ENCODE measurements at regions not wholly inside any gene's neighbourhood (a gene's known extent, or its start where the extent isn't known, plus 50 kb on each side); places are given as distances from the start of the nearest gene placed in this dataset.

DNA sequence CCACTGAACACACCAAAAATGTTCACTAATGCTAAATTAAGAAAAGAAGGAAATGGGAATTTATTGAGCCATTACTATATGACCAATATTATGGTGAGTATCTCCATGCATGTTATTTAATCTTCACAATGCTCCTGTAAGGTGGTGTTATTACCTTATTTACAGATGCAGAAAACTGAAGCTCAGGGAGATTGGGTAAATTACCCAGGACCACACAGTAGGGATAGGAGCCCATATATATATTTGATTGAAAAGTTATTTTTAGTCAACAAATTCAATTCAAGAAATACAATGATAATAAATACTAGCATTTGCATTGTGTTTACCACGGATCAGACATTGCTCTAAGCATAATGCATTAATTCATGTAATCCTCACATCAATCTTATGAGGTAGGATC is 202.2 kb upstream of the FBXO11 start:
- no peak for DNase-seq

DNA sequence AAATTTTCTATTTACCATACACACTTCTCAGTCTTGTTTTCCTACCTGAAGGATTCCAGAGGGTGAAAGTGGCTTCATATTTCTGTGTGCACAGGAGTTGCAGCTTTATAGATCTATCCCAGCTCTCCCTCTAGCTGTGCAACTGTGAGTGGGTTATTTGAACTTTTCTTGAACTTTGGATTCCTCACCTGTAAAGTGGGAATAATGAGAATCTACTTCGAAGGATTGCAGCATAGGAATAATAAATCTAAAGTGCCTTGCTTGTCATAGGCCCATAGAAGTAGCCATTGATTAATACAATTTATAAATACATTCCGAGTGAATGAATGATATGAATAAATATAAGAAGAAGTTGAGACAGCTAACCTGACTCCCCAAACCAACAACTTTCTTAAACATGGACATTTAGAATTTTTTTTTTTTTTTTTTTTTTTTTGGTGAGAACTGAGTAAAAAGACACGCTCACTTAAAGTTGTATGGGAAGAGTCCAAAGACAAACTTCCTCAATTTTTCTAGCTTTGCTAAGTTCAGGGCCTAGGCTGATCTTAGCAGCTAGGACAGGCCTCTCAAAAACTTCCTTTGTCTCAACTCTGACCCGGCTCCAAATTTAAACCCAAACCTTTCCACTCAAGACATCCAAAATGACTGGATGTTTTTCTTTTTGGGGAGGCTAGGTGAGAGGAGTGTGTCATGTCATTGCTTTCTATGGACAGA is 203.3 kb upstream of the FBXO11 start:
- DNase-seq = no peak

DNA sequence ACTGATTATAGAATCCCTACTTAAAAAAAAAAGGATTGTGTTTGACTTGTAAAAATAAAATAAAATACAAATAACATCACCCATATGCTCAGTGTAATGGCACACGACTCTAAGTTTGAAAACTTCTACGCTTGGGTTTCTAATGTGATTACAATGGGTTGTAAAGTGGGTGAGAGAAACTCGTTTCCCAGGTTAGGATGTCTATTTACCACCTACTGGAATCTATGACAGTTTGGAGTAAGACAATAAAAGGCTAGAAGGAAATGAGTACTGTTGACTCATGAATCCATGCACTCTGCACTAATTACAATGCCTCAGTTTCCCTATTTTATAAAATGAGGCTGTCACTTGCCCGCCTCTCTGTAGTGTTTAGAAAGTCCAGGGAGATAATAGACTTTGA is 204.0 kb upstream of the FOXN2 start:
- no peak for DNase-seq

DNA sequence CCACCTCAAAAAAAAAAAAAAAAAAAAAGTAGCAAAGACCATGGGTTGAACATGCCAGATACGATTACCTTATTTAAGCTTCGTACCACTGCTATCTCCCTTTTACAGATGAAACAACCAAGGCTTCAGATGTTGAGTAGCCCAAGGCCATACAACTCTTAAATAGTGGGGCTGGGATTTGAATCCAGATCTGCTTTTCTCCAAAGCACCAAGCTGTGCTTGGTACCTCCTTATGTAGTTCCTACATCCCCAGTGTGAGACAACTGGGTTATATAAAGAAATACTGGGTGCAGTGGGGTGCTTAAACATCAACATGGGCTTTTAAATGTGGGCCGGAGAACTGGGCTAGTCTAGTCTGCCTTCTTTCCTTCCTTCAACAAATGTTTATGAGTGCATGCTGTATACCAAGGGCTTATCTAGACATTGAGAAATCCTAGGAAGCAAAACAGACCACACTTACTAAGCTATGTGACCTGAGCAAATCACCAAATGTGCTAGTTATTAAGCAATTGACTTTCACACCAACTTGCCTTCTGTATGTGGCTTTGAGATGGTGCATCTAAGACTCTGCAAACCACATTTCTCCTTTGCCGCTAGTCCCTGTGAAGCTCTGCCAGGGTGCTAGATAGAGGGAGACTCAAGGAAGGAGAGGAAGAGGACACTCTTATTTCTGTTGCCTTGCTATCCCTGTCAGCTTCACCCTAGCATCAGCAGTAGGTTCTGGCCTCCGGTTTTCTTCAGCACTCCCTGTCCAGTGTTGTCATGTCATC is 201.4 kb upstream of the FOXN2 start:
- no peak for DNase-seq

DNA sequence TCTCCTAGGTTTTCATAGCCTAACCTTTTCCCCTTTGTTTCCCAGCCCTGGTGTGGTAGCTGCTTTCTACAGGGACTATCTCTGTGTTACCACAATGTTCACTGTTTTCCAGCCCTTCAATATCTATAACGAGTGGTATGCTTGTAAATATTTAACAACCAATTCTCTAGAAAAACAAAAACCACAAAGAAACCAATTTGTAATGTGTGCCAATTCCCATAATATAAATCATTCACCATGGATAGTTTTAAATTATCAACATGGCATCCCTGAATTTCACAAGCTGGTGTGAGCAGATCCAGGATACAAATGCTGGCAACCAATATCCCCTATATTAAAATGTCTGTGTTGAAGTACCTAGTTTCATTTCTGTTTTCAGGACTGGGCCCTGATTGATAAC is 200.7 kb upstream of the FOXN2 start:
- DNase-seq = no peak

DNA sequence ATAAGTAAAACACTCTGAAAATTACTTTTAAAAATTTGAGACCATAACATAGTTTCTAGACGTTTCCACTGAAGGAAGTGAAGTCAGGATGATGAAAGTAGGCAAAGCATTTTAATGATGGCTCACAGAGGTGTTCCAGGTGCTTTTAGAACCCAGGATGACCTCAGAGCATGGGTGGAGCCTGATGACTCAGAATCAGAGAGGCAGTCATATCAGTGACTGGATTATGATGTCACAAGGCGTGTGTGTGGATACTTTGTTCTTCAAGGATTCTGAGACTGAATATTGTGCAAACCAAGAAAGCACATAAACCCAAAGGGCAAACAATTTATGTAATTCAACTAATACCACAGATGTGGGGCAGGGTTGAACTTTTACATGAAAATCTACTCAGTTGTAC is 200.2 kb upstream of the FOXN2 start:
- no peak for DNase-seq

DNA sequence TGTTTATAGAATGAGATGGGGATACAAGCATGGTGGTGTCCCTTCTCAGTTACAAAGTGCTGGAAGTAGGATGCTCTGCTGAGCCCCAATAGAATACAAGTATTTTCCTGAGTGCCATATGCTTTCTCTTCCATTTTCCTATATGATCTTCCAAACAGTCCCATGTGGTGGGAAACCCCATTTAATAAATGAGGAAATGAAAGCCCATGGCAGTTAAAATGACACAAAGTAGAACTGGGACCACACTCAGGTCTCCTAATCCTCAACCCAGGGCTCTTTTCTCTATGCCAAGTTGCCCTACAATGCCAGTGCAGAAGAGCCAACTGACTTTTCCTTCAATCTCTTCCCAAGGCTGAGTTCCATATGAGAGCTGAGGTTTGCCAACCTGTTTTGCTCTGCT is 198.0 kb upstream of the FOXN2 start:
- DNase-seq = no peak

DNA sequence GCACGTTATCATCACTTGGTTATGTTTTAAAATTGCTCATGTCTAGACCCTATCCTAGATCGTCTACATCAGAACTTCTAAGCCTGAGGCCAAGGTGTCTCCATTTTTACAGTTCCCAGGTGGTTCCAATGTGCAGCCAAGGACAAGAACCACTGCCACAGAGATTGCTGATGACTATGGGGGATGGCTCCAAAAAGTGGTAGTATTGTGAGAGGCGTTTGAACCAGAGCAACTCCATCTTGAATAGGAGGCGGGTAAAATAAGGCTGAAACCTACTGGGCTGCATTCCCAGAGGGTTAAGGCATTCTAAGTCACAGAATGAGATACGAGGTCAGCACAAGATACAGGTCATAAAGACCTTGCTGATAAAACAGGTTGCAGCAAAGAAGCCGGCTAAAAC is 195.6 kb upstream of the FOXN2 start:
- no peak for DNase-seq

DNA sequence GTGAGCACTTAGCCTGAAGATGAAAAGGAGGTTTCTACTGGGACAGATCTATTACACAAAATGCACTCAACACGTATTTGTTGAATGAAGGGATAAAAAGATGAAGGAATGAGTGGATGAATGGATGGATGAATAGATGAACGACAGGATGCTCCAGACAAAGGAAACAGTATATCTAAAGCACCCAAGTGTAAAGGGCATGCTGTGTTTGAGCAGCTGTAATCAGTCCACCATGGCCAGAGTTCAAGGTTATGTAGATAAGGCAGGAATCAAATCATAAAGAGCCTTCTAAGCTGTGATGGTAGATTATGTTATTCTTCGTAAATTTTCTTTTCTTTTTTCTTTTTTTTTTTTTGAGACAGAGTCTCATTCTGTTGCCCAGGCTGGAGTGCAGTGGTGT is 194.4 kb upstream of the FOXN2 start:
- no peak for DNase-seq

DNA sequence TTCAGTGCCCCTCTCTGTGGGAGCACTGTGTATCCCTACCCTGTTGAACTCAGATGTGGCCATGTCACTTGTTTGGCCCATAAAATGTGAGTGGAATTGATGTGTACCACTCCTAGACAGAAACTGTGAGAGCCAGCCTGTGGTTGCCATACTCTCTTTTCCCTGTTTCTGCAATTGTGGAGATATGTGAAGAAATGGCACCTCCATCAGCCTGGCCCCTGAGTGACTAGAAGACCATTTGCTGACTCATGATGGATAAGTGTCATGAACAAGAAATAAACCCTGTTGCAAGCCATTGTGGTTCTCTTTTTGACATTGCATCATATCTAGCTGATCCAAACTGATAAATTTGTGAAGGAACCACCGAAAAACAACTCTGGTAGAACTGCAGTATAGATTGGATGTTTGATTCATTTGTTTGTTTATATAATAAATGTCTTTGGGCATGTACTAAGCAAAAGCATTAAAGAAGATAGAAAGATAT is 193.7 kb upstream of the FOXN2 start:
- DNase-seq = no peak

DNA sequence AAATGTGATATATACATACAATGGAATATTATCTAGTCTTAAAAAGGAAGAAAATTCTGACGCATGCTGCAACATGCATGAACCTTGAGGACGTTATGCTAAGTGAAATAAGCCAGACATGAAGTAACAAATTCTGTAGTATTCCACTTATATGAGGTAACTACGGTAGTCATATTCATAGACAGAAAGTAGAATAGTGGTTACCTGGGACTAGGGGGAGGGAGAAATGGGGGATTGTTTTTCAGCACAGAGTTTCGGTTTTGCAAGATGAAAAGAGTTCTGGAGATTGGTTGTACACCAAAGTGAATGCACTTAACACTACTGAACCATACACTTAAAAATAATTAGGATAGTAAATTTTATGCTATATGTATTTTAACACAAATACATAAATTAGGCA is 192.3 kb upstream of the FOXN2 start:
- DNase-seq = no peak

DNA sequence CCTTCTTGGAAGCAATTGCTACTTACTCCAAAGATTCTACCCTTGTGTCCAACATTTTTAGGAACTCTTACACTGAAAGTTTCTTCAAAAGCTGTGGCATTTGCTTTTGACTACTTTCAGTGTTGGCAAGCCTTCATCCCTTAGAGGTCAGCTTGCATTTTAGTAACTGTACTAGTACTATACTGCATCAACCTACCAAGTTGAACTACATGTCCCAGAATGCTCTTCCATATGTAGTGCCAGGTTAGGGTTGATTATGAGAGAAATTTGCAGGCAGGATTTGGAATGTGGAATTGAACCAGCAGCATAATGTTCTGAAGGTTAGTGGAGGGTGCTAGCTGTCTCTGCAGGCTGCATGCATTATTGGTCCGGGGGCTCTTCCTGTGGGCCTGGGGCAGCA is 189.9 kb upstream of the FOXN2 start:
- no peak for DNase-seq

DNA sequence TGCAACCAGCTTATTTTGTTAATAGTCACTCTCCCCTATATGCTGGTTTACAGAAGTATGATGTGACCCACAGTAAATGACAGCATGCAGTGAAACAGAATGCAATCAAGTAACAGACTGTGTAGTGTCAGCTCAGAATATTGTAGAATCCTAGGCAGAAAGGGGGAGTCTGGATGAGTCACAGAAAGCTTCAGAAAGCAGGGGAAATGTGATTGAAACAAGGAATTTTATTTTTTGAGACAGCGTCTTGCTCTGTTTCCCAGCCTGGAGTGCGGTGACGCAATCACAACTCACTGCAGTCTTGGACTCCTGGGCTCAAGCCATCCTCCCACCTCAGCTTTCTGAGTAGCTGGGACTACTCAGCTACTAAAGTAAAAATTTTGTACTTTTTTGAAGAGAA is 188.3 kb upstream of the FOXN2 start:
- DNase-seq = no peak

DNA sequence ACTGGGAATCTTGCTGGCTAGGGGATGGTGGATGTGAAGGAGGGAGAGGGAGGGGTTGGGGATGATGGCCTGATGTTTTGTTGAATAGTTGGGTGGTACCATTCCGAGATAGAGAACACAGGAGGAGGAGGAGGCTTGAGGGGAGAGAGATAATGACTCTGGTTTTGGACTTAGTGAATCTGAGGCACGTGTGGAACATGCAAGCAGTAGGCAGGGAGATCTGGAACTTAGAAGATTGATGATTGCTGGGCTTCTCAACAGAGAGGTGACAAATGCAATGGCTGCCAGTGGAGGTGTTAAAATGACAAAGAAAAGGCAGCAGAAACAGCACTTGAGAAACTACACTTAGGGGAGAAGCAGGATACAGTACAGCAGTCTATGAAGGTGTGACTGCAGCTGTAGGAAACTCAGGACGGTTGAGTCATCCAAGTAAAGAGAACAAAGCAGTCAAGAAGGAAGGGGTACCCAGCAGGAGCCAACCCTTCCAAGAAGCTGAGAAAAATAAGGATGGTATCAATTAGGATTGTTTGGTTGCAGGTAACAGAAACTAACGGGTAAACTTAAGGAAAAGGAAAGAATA is 186.8 kb upstream of the FOXN2 start:
- no peak for DNase-seq

DNA sequence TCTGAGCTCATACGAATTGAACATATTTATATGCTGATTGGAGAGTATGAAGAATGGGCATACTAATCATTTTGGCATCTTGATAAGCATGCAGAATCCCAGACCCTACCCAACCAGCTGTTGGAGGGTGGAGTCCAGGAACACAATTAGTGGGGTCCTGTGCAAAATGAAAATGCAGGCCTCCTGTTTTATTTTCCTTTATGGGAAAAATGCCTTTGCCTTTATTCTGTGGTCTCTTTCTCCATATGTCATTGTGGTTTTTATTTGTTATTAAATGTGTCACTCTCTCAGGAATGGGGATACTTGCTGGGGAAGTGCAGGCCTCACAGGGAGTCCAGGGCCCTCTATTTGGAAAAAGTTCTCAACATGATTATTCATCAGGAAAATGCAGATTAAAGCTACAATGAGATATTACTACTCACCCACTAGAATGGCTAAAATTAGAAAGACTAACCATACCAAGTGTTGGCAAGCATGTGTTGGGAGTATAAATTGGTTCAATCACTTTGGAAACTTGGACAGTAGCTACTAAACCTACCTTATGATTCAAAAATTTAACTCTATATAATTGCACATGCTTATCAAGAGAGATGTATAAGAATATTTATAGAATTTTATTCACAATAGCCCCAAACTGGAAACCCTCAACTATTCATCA is 185.1 kb upstream of the FOXN2 start:
- DNase-seq = no peak

DNA sequence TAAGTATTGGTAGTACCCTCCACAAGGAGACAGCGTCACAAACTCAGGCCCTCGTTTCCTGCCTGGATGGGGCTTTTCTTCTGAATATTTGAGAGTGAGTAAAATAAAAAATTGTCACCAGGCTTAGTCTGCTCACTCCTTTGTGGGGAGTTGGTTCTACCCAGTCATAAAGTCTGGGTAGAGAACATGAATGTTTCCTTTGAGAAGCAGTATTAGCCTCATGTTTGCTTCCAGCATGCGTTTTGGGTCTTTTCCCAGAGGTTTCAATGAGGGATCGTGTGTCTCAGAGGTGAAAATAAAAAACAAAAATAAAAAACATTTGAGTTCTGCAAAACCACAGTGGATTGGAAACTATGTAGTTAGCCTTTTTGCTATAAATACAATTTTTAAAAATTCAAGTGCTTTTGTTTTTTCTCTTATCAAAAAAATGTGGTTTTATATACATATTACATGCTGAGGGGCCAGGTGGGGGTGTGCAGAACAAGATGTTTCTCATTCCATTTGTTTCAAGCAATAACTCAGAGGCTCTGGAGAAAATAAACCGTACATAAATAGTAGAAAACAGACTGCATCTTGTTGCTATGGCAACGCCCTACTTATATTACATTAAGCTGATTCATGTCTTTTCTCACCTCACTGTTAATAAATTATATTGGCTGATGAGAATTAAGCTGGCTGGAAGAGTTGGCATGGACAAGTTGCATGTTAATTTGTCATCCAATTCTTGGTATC is 182.8 kb upstream of the FOXN2 start:
- DNase-seq = no peak

DNA sequence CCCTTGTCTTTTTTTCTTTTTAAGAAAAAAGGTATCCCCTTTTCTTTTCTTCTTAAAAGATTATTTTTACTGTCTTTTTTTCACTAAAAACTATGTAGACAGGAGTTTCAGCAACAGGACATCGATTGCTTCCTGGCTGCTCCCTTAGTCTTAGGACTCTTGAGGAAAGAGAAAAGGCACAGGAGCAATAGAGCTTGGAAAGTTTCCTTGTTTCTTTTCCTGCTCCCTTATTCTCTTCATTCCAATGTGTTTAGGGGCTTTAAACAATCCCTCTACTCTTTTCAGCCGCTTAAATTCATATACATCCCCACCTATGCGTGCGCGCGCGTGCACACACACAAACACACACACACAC is 182.2 kb upstream of the FOXN2 start:
- no peak for DNase-seq

DNA sequence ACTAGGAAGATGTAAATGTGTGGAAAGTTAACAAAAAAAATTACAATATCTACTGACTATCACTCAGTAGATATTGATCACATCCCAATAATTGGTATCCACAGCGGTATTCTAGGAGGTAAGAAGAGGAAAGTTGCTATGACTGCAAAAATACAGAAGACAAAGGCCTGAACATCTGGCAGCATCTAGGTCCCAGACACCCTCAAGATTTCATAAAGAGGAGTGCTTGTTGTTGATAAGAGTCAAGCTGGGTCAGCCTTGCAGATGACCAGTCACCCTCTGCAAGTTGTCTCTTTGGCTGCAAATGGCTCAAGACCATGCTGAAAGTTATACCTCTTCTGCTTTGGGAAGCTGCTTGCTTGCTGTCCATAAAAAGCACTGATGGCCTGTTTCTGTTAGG is 179.8 kb upstream of the FOXN2 start:
- DNase-seq = no peak

DNA sequence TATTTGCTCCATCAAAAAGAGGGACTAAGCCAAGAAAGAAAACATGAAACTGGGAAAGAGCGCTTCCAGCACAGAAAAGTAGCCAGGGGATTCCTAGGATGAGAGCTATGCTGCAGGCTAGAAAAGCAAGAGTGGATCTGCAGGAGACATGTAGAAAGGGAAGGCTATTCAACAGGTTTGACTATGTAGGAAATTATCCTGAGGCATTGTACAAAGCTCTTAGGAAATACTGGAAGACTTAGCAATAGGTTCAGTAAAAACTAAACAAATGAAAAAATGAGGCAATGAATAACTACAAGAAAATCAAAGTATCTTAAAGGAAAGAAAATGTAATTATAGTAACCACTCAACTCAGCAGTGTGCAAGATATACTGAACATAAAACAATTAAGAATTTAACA is 178.7 kb upstream of the FOXN2 start:
- DNase-seq = no peak

DNA sequence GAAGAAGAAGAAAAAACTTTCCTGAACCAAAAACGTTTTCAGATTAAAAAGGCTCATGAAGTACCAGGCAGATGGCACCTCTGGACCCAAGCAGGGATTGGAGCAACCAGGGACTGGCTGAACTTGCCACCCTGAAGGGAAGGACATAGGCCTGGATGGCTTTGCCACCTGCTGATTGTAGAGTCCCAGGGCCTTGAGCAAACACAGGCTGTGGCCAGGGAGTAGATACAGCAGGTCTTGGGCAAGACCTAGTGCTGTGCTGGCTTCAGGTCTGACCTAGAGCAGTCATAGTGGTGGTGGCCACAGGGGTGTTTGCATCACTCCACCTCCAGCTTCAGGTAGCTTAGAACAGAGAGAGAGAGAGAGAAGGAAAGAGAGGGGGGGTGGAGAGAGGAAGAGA is 176.7 kb upstream of the FOXN2 start:
- DNase-seq = no peak

DNA sequence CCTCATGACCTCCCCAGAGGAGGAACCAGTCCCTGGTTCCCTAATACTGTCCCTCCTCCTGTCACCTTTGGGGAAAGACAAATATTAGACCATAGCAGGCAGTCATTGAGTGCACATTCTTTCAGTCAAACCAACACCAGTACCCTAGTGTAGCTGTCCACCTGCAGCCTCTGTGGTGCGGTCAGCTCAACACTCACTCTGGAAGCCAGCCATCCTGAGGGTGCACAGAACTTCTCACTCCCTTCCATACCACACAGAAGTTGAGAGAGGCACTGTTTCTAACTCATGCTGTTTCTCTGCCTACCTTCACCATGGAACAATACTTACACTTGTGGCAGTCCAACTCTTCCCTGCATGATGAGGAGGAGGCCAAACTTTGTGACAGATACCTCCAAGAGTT is 175.6 kb upstream of the FOXN2 start:
- no peak for DNase-seq

DNA sequence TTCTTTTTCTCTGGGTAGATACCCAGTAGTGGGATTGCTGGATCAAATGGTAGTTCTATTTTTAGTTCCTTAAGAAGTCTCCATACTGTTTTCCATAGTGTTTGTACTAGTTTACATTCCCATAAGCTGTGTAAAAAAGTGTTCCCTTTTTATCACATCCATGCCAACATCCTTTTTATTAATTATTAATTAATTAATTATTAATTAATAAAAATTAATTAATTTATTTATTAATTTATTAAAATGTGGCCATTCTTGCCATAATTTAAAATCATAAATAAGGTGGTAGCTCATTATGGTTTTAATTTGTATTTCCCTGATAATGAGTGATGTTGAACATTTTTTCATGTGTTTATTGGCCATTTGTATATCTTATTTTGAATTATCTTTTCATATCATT is 173.9 kb upstream of the FOXN2 start:
- no peak for DNase-seq

DNA sequence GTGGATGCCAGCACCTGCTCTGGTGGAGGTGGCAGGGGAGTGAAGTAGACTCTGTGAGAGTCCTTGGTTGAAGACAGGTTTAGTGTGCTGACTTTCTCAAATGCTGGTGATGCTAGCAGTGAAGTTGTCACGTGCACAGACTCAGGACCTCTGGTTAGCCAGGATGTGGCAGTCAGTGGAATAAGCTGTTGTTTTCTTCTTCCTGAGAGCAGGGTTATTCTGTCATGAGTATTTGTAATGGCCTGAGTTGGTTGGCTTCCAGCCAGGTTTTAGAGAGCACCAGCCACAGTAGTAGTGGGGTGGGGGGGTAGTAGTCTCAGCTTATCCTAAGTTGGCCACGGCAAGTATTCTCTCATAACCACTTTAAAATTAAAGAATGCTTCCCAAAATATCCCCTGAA is 169.7 kb upstream of the FOXN2 start:
- peak; percentile 5 for DNase-seq

Data from NCI-H2107 (cell line).